ENCODE measurements at regions not wholly inside any gene's neighbourhood (a gene's known extent, or its start where the extent isn't known, plus 50 kb on each side); places are given as distances from the start of the nearest gene placed in this dataset.

GRCh38 chr11:122310766-122311165, 194.8 kb upstream of the BLID start:
- no peak for TF ChIP-seq CTCF (IDR thresholded peaks at IDR 0.05)
- no peak for TF ChIP-seq POLR2A (IDR thresholded peaks at IDR 0.05)

Measured in body of pancreas (tissue), 4 donors.